GM12872 (cell line): ENCODE measurements at regions not wholly inside any gene's neighbourhood (a gene's known extent, or its start where the extent isn't known, plus 50 kb on each side); places are given as distances from the start of the nearest gene placed in this dataset.

ENCODE experiments used
- CTCF ChIP-seq: IDR thresholded peaks from 3 replicates; pipeline ENCODE4 v1.5.1; 2011; ENCODE audit warnings: low read depth, mild to moderate bottlenecking, low read length, moderate library complexity; ENCODE audit not compliant: insufficient read depth

GRCh38 chr21:14888202-14888601 is 176.6 kb downstream of the NRIP1 start:
- TF ChIP-seq CTCF, result no peak

- no peak for TF ChIP-seq CTCF
Observed at GRCh38 chr21:14886001-14886400, 178.8 kb downstream of the NRIP1 start.

- no peak for TF ChIP-seq CTCF
Observed at GRCh38 chr21:14883351-14883750, 181.4 kb downstream of the NRIP1 start.

GRCh38 chr21:14881863-14882499 is 182.8 kb downstream of the NRIP1 start:
- TF ChIP-seq CTCF, result no peak

GRCh38 chr21:14880922-14881321 is 183.9 kb downstream of the NRIP1 start:
- no peak for TF ChIP-seq CTCF

- TF ChIP-seq CTCF, result no peak
Observed at GRCh38 chr21:14879458-14879857, 185.3 kb downstream of the NRIP1 start.

- TF ChIP-seq CTCF, result no peak
Observed at GRCh38 chr21:14878971-14879370, 185.8 kb downstream of the NRIP1 start.
